ENCODE measurements at regions not wholly inside any gene's neighbourhood (a gene's known extent, or its start where the extent isn't known, plus 50 kb on each side); places are given as distances from the start of the nearest gene placed in this dataset.

GRCh38 chr9:106052166-106052565 lies 357.8 kb downstream of the TMEM38B start:
- no peak for TF ChIP-seq CTCF (IDR thresholded peaks at IDR 0.05; ENCODE audit: low read depth, low read length)
- DNase-seq (ENCODE audit: extremely low read depth, low read depth): no peak

GRCh38 chr9:106052735-106053134 lies 358.4 kb downstream of the TMEM38B start:
- no peak for DNase-seq (ENCODE audit: extremely low read depth, low read depth)
- no peak for TF ChIP-seq CTCF (IDR thresholded peaks at IDR 0.05; ENCODE audit: low read depth, low read length)

- TF ChIP-seq CTCF (IDR thresholded peaks at IDR 0.05; ENCODE audit: low read depth, low read length): no peak
- DNase-seq (ENCODE audit: extremely low read depth, low read depth): no peak
Measured at GRCh38 chr9:106056328-106056727, 362.0 kb downstream of the TMEM38B start.

- no peak for DNase-seq (ENCODE audit: extremely low read depth, low read depth)
- no peak for TF ChIP-seq CTCF (IDR thresholded peaks at IDR 0.05; ENCODE audit: low read depth, low read length)
Measured at GRCh38 chr9:106058460-106058859, 364.1 kb downstream of the TMEM38B start.

- DNase-seq (ENCODE audit: extremely low read depth, low read depth): no peak
- TF ChIP-seq CTCF (IDR thresholded peaks at IDR 0.05; ENCODE audit: low read depth, low read length): no peak
Measured at GRCh38 chr9:106059886-106060285, 365.5 kb downstream of the TMEM38B start.

GRCh38 chr9:106060885-106061284 lies 366.5 kb downstream of the TMEM38B start:
- TF ChIP-seq CTCF (IDR thresholded peaks at IDR 0.05; ENCODE audit: low read depth, low read length): no peak
- DNase-seq (ENCODE audit: extremely low read depth, low read depth): no peak

- no peak for DNase-seq (ENCODE audit: extremely low read depth, low read depth)
- TF ChIP-seq CTCF (IDR thresholded peaks at IDR 0.05; ENCODE audit: low read depth, low read length): no peak
Measured at GRCh38 chr9:106062250-106062649, 367.9 kb downstream of the TMEM38B start.
